OCI-LY1 (cell line): ENCODE measurements at regions not wholly inside any gene's neighbourhood (a gene's known extent, or its start where the extent isn't known, plus 50 kb on each side); places are given as distances from the start of the nearest gene placed in this dataset.

Source experiments
- H2AFZ ChIP-seq: fragments of 200-600 bp; sonication (generic), shearing (Covaris generic); 2 replicates; pipeline ENCODE4 v1.6.0; 2014; ENCODE audit warnings: antibody characterized with exemption, mild to moderate bottlenecking, low read length
- H3F3A ChIP-seq: fragments of 200-600 bp; sonication (generic), shearing (Covaris generic); 2 replicates; pipeline ENCODE4 v1.6.0; 2014; ENCODE audit warnings: mild to moderate bottlenecking, antibody characterized with exemption, low read length, moderate library complexity; ENCODE audit not compliant: insufficient read depth
- H3K27ac ChIP-seq: fragments of 200-600 bp; sonication (generic); 2 replicates; pipeline ENCODE4 v1.5.1; 2014; ENCODE audit warnings: low read length, mixed run types, mild to moderate bottlenecking, low read depth; ENCODE audit not compliant: poor library complexity, severe bottlenecking
- H3K27me3 ChIP-seq: fragments of 200-600 bp; sonication (generic); 2 replicates; pipeline ENCODE4 v1.6.0; 2014; ENCODE audit warnings: antibody characterized with exemption, mild to moderate bottlenecking, low read length, moderate library complexity; ENCODE audit not compliant: insufficient read depth
- H3K36me3 ChIP-seq: fragments of 200-600 bp; sonication (generic); 2 replicates; pipeline ENCODE4 v1.6.1; 2014; ENCODE audit warnings: mild to moderate bottlenecking, antibody characterized with exemption, low read length, moderate library complexity, mixed read lengths; ENCODE audit not compliant: insufficient read depth
- H3K4me1 ChIP-seq: fragments of 200-600 bp; sonication (generic); 2 replicates; pipeline ENCODE4 v1.5.1; 2014; ENCODE audit warnings: mild to moderate bottlenecking, low read length, moderate library complexity; ENCODE audit not compliant: insufficient read depth, severe bottlenecking
- H3K4me2 ChIP-seq: fragments of 200-600 bp; sonication (generic), shearing (Covaris generic); 2 replicates; pipeline ENCODE4 v1.6.1; 2014; ENCODE audit warnings: low read length
- H3K4me3 ChIP-seq: fragments of 200-600 bp; sonication (generic); 2 replicates; pipeline ENCODE4 v1.5.1; 2014; ENCODE audit warnings: low read length, low read depth, mild to moderate bottlenecking, mixed read lengths; ENCODE audit not compliant: poor library complexity, severe bottlenecking
- H3K79me2 ChIP-seq: fragments of 200-600 bp; shearing (Covaris generic); 2 replicates; pipeline ENCODE4 v1.6.1; 2016; ENCODE audit warnings: mixed run types, low read length, mixed read lengths; ENCODE audit not compliant: insufficient read depth
- H3K9ac ChIP-seq: fragments of 200-600 bp; sonication (generic), shearing (Covaris generic); 2 replicates; pipeline ENCODE4 v1.6.1; 2014; ENCODE audit warnings: mild to moderate bottlenecking, low read length, mixed read lengths
- H3K9me2 ChIP-seq: fragments of 200-600 bp; sonication (generic), shearing (Covaris generic); 2 replicates; pipeline ENCODE4 v1.6.1; 2014; ENCODE audit warnings: low read depth, mild to moderate bottlenecking, low read length, mixed read lengths
- H3K9me3 ChIP-seq: fragments of 200-600 bp; shearing (Covaris generic); 2 replicates; pipeline ENCODE4 v1.6.1; 2014; ENCODE audit warnings: low read length, mixed read lengths
- H4K20me1 ChIP-seq: fragments of 200-600 bp; sonication (generic), shearing (Covaris generic); 2 replicates; pipeline ENCODE4 v1.6.0; 2016; ENCODE audit warnings: mild to moderate bottlenecking, low read length; ENCODE audit not compliant: insufficient read depth
- EZH2 ChIP-seq: fragments of 200-600 bp; sonication (generic), shearing (Covaris generic); IDR thresholded peaks from 2 replicates; pipeline ENCODE4 v1.8.0; 2017; ENCODE audit warnings: borderline replicate concordance, mixed run types, mild to moderate bottlenecking, antibody characterized with exemption, low read length, moderate library complexity, mixed read lengths
- TF ChIP-seq, protein P1 (sequence below): fragments of 200-600 bp; sonication (generic), shearing (Covaris generic); IDR thresholded peaks from 2 replicates; pipeline ENCODE4 v1.5.1; 2017; ENCODE audit warnings: mild to moderate bottlenecking, antibody characterized with exemption, low read length, moderate library complexity, mixed read lengths

GRCh38 chr21:18723171-18723570 lies 319.6 kb upstream of the TMPRSS15 start:
- H3K27me3 ChIP-seq, result no peaks in the 10 kb centered on the region

DNA sequence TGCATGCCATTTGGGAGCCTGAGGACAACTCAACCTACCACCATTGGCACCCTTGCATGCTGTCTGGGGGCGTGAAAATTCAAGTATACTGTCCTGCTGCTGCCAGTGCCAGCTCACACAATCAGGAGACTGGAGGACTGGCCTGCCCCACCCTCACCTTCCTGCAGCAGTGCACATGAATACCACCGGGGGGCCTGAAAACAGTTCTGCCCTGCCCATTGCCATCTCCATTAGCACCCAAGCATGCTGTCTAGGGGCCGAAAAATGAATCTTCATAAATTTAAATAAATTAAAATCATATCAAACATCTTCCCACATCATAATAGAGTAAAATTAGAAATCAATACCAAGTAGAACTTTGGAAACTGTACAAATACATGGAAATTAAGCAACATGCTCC lies 322.1 kb upstream of the TMPRSS15 start:
- Histone ChIP-seq H3F3A (no peaks in the 10 kb centered on the region), H3K9me2 (no peaks in the 10 kb centered on the region), H3K79me2 (no peaks in the 10 kb centered on the region), H3K4me3 (no peak overlapping the region), H4K20me1 (no peaks in the 10 kb centered on the region), H3K27me3 (no peaks in the 10 kb centered on the region), H3K4me1 (no peaks in the 10 kb centered on the region), H2AFZ (no peak overlapping the region), H3K9ac (no peak overlapping the region), H3K36me3 (no peaks in the 10 kb centered on the region), H3K9me3 (no peaks in the 10 kb centered on the region), H3K27ac (no peak overlapping the region), H3K4me2 (no peak overlapping the region)
- no peak for TF ChIP-seq EZH2
- TF ChIP-seq, protein P1, sequence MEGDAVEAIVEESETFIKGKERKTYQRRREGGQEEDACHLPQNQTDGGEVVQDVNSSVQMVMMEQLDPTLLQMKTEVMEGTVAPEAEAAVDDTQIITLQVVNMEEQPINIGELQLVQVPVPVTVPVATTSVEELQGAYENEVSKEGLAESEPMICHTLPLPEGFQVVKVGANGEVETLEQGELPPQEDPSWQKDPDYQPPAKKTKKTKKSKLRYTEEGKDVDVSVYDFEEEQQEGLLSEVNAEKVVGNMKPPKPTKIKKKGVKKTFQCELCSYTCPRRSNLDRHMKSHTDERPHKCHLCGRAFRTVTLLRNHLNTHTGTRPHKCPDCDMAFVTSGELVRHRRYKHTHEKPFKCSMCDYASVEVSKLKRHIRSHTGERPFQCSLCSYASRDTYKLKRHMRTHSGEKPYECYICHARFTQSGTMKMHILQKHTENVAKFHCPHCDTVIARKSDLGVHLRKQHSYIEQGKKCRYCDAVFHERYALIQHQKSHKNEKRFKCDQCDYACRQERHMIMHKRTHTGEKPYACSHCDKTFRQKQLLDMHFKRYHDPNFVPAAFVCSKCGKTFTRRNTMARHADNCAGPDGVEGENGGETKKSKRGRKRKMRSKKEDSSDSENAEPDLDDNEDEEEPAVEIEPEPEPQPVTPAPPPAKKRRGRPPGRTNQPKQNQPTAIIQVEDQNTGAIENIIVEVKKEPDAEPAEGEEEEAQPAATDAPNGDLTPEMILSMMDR, result no peak

More at GRCh38 chr21:18723171-18723570, 319.6 kb upstream of the TMPRSS15 start:
- Histone ChIP-seq H3K4me3 (no peak overlapping the region), H3K79me2 (no peaks in the 10 kb centered on the region), H3K27ac (no peak overlapping the region), H2AFZ (no peak overlapping the region), H3K9me3 (no peaks in the 10 kb centered on the region), H3K9me2 (no peaks in the 10 kb centered on the region), H3K4me2 (no peak overlapping the region), H3K4me1 (no peaks in the 10 kb centered on the region), H4K20me1 (no peaks in the 10 kb centered on the region), H3K36me3 (no peaks in the 10 kb centered on the region), H3F3A (no peaks in the 10 kb centered on the region), H3K9ac (no peak overlapping the region)
- no peak for TF ChIP-seq EZH2
- TF ChIP-seq, protein P1, result no peak

GRCh38 chr21:18741954-18742353 lies 338.4 kb upstream of the TMPRSS15 start:
- Histone ChIP-seq H2AFZ (no peak overlapping the region), H3K9me3 (no peaks in the 10 kb centered on the region), H3K36me3 (no peaks in the 10 kb centered on the region), H3K4me1 (no peaks in the 10 kb centered on the region), H3K4me2 (no peak overlapping the region), H4K20me1 (no peaks in the 10 kb centered on the region), H3K27ac (no peak overlapping the region), H3K9ac (no peak overlapping the region), H3K27me3 (no peaks in the 10 kb centered on the region), H3F3A (no peaks in the 10 kb centered on the region), H3K79me2 (no peaks in the 10 kb centered on the region), H3K9me2 (no peaks in the 10 kb centered on the region), H3K4me3 (no peak overlapping the region)
- TF ChIP-seq, protein P1, result no peak
- no peak for TF ChIP-seq EZH2
